ENCODE measurements at regions not wholly inside any gene's neighbourhood (a gene's known extent, or its start where the extent isn't known, plus 50 kb on each side); places are given as distances from the start of the nearest gene placed in this dataset.
A peak's percentile ranks its signal among the peaks of the same experiment; 100 is the strongest.

- DNase-seq: no peak
These were observed 54.8 kb downstream of the CCDC71L start for GRCh38 chr7:106606120-106606519.

- DNase-seq: no peak
These were observed 56.0 kb downstream of the CCDC71L start for GRCh38 chr7:106604971-106605370.

- no peak for DNase-seq
These were observed 56.5 kb downstream of the CCDC71L start for GRCh38 chr7:106604303-106604924.

GRCh38 chr7:106603346-106603745 lies 57.6 kb downstream of the CCDC71L start:
- no peak for DNase-seq

GRCh38 chr7:106602062-106602461 lies 58.9 kb downstream of the CCDC71L start:
- DNase-seq: no peak

GRCh38 chr7:106600569-106601373 lies 60.2 kb downstream of the CCDC71L start:
- no peak for DNase-seq

GRCh38 chr7:106599343-106599698 lies 61.6 kb downstream of the CCDC71L start:
- no peak for DNase-seq

- peak; percentile 67 for DNase-seq
These were observed 62.2 kb downstream of the CCDC71L start for GRCh38 chr7:106598663-106599342.

GRCh38 chr7:106597751-106598546 lies 63.0 kb downstream of the CCDC71L start:
- no peak for DNase-seq

GRCh38 chr7:106597014-106597413 lies 63.9 kb downstream of the CCDC71L start:
- DNase-seq: no peak

- DNase-seq: no peak
These were observed 65.0 kb downstream of the CCDC71L start for GRCh38 chr7:106595922-106596321.

- no peak for DNase-seq
These were observed 67.9 kb downstream of the CCDC71L start for GRCh38 chr7:106593028-106593417.

- no peak for DNase-seq
These were observed 68.5 kb downstream of the CCDC71L start for GRCh38 chr7:106592282-106593027.

GRCh38 chr7:106591146-106591545 lies 69.8 kb downstream of the CCDC71L start:
- DNase-seq: no peak

GRCh38 chr7:106590209-106590816 lies 70.6 kb downstream of the CCDC71L start:
- DNase-seq: no peak

- DNase-seq: no peak
These were observed 71.6 kb downstream of the CCDC71L start for GRCh38 chr7:106589198-106589879.

- no peak for DNase-seq
These were observed 72.3 kb downstream of the CCDC71L start for GRCh38 chr7:106588422-106589197.

GRCh38 chr7:106584914-106585759 lies 75.8 kb downstream of the CCDC71L start:
- no peak for DNase-seq
